GM23248 (cell line): ENCODE measurements at regions not wholly inside any gene's neighbourhood (a gene's known extent, or its start where the extent isn't known, plus 50 kb on each side); places are given as distances from the start of the nearest gene placed in this dataset.
"Not testable (repeated sequence)": the region's sequence is repeated elsewhere in the genome, so short reads cannot be mapped to it uniquely, and the experiment has no call there.

Experiments used
- DNase-seq: peaks from one replicate; pipeline ENCODE4 v3.0.0-alpha.2; 2015
- H2AFZ ChIP-seq: fragments of 200-600 bp; sonication (generic); 2 replicates; pipeline ENCODE4 v1.6.1; 2016; ENCODE audit warnings: antibody characterized with exemption
- H3F3A ChIP-seq: fragments of 200-600 bp; sonication (generic); 2 replicates; pipeline ENCODE4 v1.6.1; 2016; ENCODE audit warnings: mild to moderate bottlenecking, antibody characterized with exemption, mixed run types; ENCODE audit not compliant: insufficient read depth
- H3K27ac ChIP-seq: fragments of 200-600 bp; sonication (generic); 2 replicates; pipeline ENCODE4 v1.5.1; 2016; ENCODE audit warnings: mild to moderate bottlenecking
- H3K27me3 ChIP-seq: fragments of 200-600 bp; sonication (generic); replicated peaks from 2 replicates; pipeline ENCODE4 v1.6.1; 2016; ENCODE audit warnings: mild to moderate bottlenecking; ENCODE audit not compliant: insufficient read depth
- H3K36me3 ChIP-seq: fragments of 200-600 bp; sonication (generic); 2 replicates; pipeline ENCODE4 v1.6.1; 2016; ENCODE audit warnings: low read depth, mild to moderate bottlenecking
- H3K4me1 ChIP-seq: fragments of 200-600 bp; sonication (generic); 2 replicates; pipeline ENCODE4 v1.6.1; 2016; ENCODE audit warnings: mild to moderate bottlenecking; ENCODE audit not compliant: insufficient read depth
- H3K4me2 ChIP-seq: fragments of 200-600 bp; sonication (generic); one replicate; pipeline ENCODE4 v1.6.1; 2016; ENCODE audit warnings: mild to moderate bottlenecking; ENCODE audit not compliant: unreplicated experiment
- H3K4me3 ChIP-seq: fragments of 200-600 bp; sonication (generic); 2 replicates; pipeline ENCODE4 v1.5.1; 2016; ENCODE audit warnings: mild to moderate bottlenecking
- H3K79me2 ChIP-seq: fragments of 200-600 bp; sonication (generic); 2 replicates; pipeline ENCODE4 v1.6.1; 2016; ENCODE audit warnings: mild to moderate bottlenecking; ENCODE audit not compliant: insufficient read depth
- H3K9ac ChIP-seq: fragments of 200-600 bp; sonication (generic); 2 replicates; pipeline ENCODE4 v1.6.1; 2016; ENCODE audit warnings: mild to moderate bottlenecking
- H3K9me2 ChIP-seq: fragments of 200-600 bp; sonication (generic); 2 replicates; pipeline ENCODE4 v1.6.1; 2016; ENCODE audit warnings: mixed run types, mild to moderate bottlenecking, moderate library complexity; ENCODE audit not compliant: insufficient read depth
- H3K9me3 ChIP-seq: fragments of 200-600 bp; sonication (generic); one replicate; pipeline ENCODE4 v1.6.1; 2017; ENCODE audit warnings: low read depth
- H4K20me1 ChIP-seq: fragments of 200-600 bp; sonication (generic); 2 replicates; pipeline ENCODE4 v1.6.0; 2016; ENCODE audit not compliant: insufficient read depth
- EZH2 ChIP-seq: fragments of 200-600 bp; sonication (generic); IDR thresholded peaks from 2 replicates; pipeline ENCODE4 v1.6.1; 2018; ENCODE audit warnings: antibody characterized with exemption, mild to moderate bottlenecking; ENCODE audit not compliant: insufficient read depth, poor library complexity, severe bottlenecking
- EZH2phosphoT487 ChIP-seq: fragments of 200-600 bp; sonication (generic); IDR thresholded peaks from 2 replicates; pipeline ENCODE4 v1.6.1; 2018; ENCODE audit warnings: antibody characterized with exemption, moderate library complexity, mild to moderate bottlenecking, low read depth; ENCODE audit not compliant: insufficient read depth
- WGBS, 2 experiments: methylation state at CpG; one replicate each; pipeline ENCODE4 v1.1.6; 2015 to 2017; ENCODE audit warnings: low lambda C conversion rate in 2 of 2, low coverage in 1 of 2; ENCODE audit errors: missing lambda C conversion rate in 2 of 2; 5-methylcytosine and 5-hydroxymethylcytosine counted together
- in situ Hi-C: fragments of 300-500 bp; cut with MboI; formaldehyde crosslinking; loops from 2 replicates; pipeline ENCODE4 v1.15.0; 2020

GRCh38 chr12:20150835-20151422 is 217.4 kb upstream of the PDE3A start:
- Histone ChIP-seq H3K79me2 (no peaks in the 10 kb centered on the region), H3K36me3 (no peaks in the 10 kb centered on the region), H3K9ac (no peak overlapping the region), H3K27me3 (no peaks in the 10 kb centered on the region), H3K9me2 (no peaks in the 10 kb centered on the region), H3K4me2 (no peak overlapping the region), H2AFZ (no peak overlapping the region), H4K20me1 (no peaks in the 10 kb centered on the region), H3K9me3 (no peaks in the 10 kb centered on the region), H3K4me3 (no peak overlapping the region), H3K4me1 (no peaks in the 10 kb centered on the region), H3K27ac (no peak overlapping the region), H3F3A (no peaks in the 10 kb centered on the region)
- in situ Hi-C loops = no loop called here
- TF ChIP-seq EZH2phosphoT487 (no peak), EZH2 (no peak)
- WGBS, 2 experiments = 49 to 50% methylated on average over 6 of the region's 6 CpGs
- no peak for DNase-seq

- no peak overlapping the region for H3K9ac ChIP-seq
- TF ChIP-seq EZH2 = no peak
- TF ChIP-seq EZH2phosphoT487 = no peak
- in situ Hi-C loops = no loop called here
- no peaks in the 10 kb centered on the region for H3K79me2 ChIP-seq
- H3K4me3 ChIP-seq = no peak overlapping the region
- H3K9me3 ChIP-seq = no peaks in the 10 kb centered on the region
- no peaks in the 10 kb centered on the region for H3K36me3 ChIP-seq
- no peak overlapping the region for H3K4me2 ChIP-seq
- 52 to 67% methylated on average over 1 of the region's 1 CpG for WGBS, 2 experiments
- H3K27ac ChIP-seq = no peak overlapping the region
- H4K20me1 ChIP-seq = no peaks in the 10 kb centered on the region
- no peaks in the 10 kb centered on the region for H3K4me1 ChIP-seq
- no peaks in the 10 kb centered on the region for H3K27me3 ChIP-seq
- no peaks in the 10 kb centered on the region for H3K9me2 ChIP-seq
- no peaks in the 10 kb centered on the region for H3F3A ChIP-seq
- no peak for DNase-seq
- H2AFZ ChIP-seq = no peak overlapping the region
Observed at GRCh38 chr12:20154052-20154451, 214.3 kb upstream of the PDE3A start.

- in situ Hi-C loops = no loop called here
- no peaks in the 10 kb centered on the region for H4K20me1 ChIP-seq
- no peak overlapping the region for H3K27ac ChIP-seq
- no peaks in the 10 kb centered on the region for H3K27me3 ChIP-seq
- H3K79me2 ChIP-seq = no peaks in the 10 kb centered on the region
- TF ChIP-seq EZH2phosphoT487 (no peak), EZH2 (no peak)
- H3K4me1 ChIP-seq = no peaks in the 10 kb centered on the region
- H3K4me2 ChIP-seq = no peak overlapping the region
- no peak overlapping the region for H3K9ac ChIP-seq
- 48 to 56% methylated on average over 1 of the region's 1 CpG for WGBS, 2 experiments
- H3K36me3 ChIP-seq = no peaks in the 10 kb centered on the region
- H3K9me3 ChIP-seq = no peaks in the 10 kb centered on the region
- H3K9me2 ChIP-seq = no peaks in the 10 kb centered on the region
- no peaks in the 10 kb centered on the region for H3F3A ChIP-seq
- no peak for DNase-seq
- H2AFZ ChIP-seq = no peak overlapping the region
- no peak overlapping the region for H3K4me3 ChIP-seq
Observed at GRCh38 chr12:20155374-20155773, 213.0 kb upstream of the PDE3A start.

GRCh38 chr12:20160899-20161298 is 207.4 kb upstream of the PDE3A start:
- H3K4me1 ChIP-seq, H3K4me2 ChIP-seq, H3K4me3 ChIP-seq, in situ Hi-C loops, H3F3A ChIP-seq, H3K27me3 ChIP-seq, H3K9me3 ChIP-seq, H4K20me1 ChIP-seq, H2AFZ ChIP-seq, DNase-seq, H3K79me2 ChIP-seq, H3K27ac ChIP-seq, H3K9me2 ChIP-seq, H3K9ac ChIP-seq, H3K36me3 ChIP-seq: not testable (repeated sequence)
- WGBS, 2 experiments = 24 to 25% methylated on average over 4 of the region's 4 CpGs
